ENCODE measurements at regions not wholly inside any gene's neighbourhood (a gene's known extent, or its start where the extent isn't known, plus 50 kb on each side); places are given as distances from the start of the nearest gene placed in this dataset.
"Not testable (repeated sequence)": the region's sequence is repeated elsewhere in the genome, so short reads cannot be mapped to it uniquely, and the experiment has no call there.

DNA sequence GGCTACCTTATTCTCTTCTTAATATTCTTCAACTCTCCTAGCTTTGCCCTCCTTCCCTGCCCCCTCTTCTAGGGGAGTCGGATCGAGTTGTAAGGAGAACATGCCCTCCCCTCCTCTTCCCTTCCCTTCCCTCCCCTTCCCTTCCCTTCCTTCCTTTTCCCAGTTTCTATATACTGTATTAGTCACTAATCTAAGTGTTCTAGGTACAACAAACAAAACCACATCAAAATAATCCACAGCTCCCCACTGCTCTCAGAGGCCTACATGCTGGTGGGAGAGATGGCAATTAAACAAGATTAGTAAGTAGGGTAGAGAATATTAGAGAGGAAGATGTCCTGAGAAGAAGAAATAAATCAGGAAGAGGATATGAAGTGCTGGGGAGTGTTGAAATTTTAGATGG, 119.9 kb upstream of the PZP start:
- ATAC-seq (ENCODE audit: low read depth): no peak

DNA sequence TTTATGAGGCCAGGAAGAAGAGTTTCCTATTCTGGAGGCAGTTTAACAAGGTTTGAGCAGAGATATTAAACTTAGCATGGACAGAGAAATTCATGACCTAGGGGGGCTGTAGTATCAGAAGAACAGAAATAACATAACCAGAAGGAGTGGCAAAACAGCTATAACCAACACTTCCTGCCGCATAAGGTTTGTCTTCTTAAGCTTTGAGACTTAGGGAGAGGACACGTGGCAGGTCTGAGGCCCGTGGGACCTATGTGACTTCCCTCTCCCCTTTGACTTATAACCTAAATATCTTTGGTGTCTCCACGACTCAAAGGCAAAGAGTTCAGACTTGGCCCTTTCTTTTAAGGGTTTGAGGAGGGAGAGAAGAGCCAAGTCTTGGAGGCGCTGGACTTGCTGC, 119.1 kb upstream of the PZP start:
- no peaks in the 10 kb centered on the region for H3K9me3 ChIP-seq (ENCODE audit: severe bottlenecking)
- no peak overlapping the region for H3K27ac ChIP-seq (ENCODE audit: poor library complexity, severe bottlenecking)
- DNase-seq (ENCODE audit: low spot score) (no peak), ATAC-seq (ENCODE audit: low read depth) (no peak)
- TF ChIP-seq, protein P1, sequence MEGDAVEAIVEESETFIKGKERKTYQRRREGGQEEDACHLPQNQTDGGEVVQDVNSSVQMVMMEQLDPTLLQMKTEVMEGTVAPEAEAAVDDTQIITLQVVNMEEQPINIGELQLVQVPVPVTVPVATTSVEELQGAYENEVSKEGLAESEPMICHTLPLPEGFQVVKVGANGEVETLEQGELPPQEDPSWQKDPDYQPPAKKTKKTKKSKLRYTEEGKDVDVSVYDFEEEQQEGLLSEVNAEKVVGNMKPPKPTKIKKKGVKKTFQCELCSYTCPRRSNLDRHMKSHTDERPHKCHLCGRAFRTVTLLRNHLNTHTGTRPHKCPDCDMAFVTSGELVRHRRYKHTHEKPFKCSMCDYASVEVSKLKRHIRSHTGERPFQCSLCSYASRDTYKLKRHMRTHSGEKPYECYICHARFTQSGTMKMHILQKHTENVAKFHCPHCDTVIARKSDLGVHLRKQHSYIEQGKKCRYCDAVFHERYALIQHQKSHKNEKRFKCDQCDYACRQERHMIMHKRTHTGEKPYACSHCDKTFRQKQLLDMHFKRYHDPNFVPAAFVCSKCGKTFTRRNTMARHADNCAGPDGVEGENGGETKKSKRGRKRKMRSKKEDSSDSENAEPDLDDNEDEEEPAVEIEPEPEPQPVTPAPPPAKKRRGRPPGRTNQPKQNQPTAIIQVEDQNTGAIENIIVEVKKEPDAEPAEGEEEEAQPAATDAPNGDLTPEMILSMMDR (IDR thresholded peaks at IDR 0.05; ENCODE audit: poor library complexity, severe bottlenecking): no peak
- H3K4me1 ChIP-seq (ENCODE audit: insufficient read depth, poor library complexity, severe bottlenecking): no peaks in the 10 kb centered on the region
- no peak overlapping the region for H3K4me3 ChIP-seq (ENCODE audit: severe bottlenecking)
- no peaks in the 10 kb centered on the region for H3K36me3 ChIP-seq (ENCODE audit: low read depth)
- no peaks in the 10 kb centered on the region for H3K27me3 ChIP-seq (ENCODE audit: insufficient read depth, poor library complexity, severe bottlenecking)

More for the DNA sequence above, 119.9 kb upstream of the PZP start:
- Histone ChIP-seq H3K9me3 (ENCODE audit: severe bottlenecking) (no peaks in the 10 kb centered on the region), H3K27ac (ENCODE audit: poor library complexity, severe bottlenecking) (no peak overlapping the region), H3K27me3 (ENCODE audit: insufficient read depth, poor library complexity, severe bottlenecking) (no peaks in the 10 kb centered on the region), H3K4me3 (ENCODE audit: severe bottlenecking) (no peak overlapping the region), H3K36me3 (ENCODE audit: low read depth) (no peaks in the 10 kb centered on the region), H3K4me1 (ENCODE audit: insufficient read depth, poor library complexity, severe bottlenecking) (no peaks in the 10 kb centered on the region)
- TF ChIP-seq, protein P1 (IDR thresholded peaks at IDR 0.05; ENCODE audit: poor library complexity, severe bottlenecking): no peak
- DNase-seq (ENCODE audit: low spot score): no peak

DNA sequence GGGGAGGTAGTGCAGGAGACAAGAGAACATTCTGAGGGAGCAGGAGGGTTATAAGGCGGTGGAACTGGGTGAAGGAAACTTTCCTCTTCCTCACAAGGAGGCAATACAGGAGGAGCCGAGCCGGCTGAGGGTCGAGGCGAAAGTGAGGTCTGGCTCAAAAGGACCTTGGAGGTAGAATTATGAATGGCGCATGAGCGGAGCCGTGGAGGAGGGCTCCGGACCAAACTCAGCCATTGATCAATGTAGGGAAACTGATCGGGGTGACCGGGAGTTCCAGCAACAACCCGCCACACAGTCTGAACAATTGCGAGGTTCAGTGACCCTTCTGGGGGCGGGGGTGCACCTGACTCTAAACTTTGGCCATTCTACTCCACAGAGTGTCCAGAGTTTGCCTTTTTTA, 118.7 kb upstream of the PZP start:
- ATAC-seq (ENCODE audit: low read depth); H3K4me3 ChIP-seq (ENCODE audit: severe bottlenecking); H3K36me3 ChIP-seq (ENCODE audit: low read depth); H3K4me1 ChIP-seq (ENCODE audit: insufficient read depth, poor library complexity, severe bottlenecking); DNase-seq (ENCODE audit: low spot score); H3K27ac ChIP-seq (ENCODE audit: poor library complexity, severe bottlenecking); H3K27me3 ChIP-seq (ENCODE audit: insufficient read depth, poor library complexity, severe bottlenecking); H3K9me3 ChIP-seq (ENCODE audit: severe bottlenecking): not testable (repeated sequence)

DNA sequence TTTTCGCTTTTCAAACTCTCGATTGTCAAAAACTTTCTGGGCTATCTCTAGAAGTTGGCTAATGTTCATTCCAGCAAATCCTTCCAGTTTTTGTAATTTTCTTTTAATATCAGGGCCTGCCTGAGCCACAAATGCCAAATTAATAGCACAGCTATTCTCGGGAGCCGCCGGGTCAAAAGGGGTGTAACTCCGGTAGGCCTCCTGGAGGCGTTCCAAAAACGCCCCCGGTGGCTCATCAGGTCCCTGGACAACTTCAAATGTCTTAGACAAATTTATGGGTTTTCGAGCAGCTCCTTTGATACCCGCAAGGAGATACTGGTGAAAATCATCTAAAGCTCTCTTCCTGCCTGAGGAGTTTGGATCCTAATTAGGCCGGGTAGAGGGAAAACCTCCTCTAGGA, 117.9 kb upstream of the PZP start:
- H3K4me3 ChIP-seq (ENCODE audit: severe bottlenecking): no peak overlapping the region
- no peaks in the 10 kb centered on the region for H3K27me3 ChIP-seq (ENCODE audit: insufficient read depth, poor library complexity, severe bottlenecking)
- H3K9me3 ChIP-seq (ENCODE audit: severe bottlenecking): no peaks in the 10 kb centered on the region
- no peak overlapping the region for H3K27ac ChIP-seq (ENCODE audit: poor library complexity, severe bottlenecking)
- ATAC-seq (ENCODE audit: low read depth) (no peak), DNase-seq (ENCODE audit: low spot score) (no peak)
- H3K4me1 ChIP-seq (ENCODE audit: insufficient read depth, poor library complexity, severe bottlenecking): no peaks in the 10 kb centered on the region
- H3K36me3 ChIP-seq (ENCODE audit: low read depth): no peaks in the 10 kb centered on the region
- TF ChIP-seq, protein P1 (IDR thresholded peaks at IDR 0.05; ENCODE audit: poor library complexity, severe bottlenecking): no peak

DNA sequence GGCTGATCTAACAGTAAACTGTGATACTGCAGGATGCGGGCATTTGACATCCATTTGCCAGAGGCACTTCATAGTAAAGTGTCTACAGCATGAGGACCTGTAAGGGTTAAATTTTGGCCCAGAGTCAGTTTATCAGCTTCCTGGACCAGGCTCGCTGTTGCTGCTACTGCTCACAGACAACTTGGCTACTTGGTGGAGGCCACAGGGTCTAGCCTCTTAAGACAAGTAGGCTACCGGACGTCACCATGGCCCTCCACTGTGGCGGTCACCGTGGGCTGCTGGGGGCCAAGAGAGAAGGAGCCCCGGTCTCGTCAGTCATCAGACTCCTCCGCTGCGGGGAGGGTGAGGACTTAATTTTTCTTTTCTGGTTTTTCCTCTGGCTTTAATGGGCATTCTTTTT, 117.3 kb upstream of the PZP start:
- Histone ChIP-seq H3K36me3 (ENCODE audit: low read depth) (no peaks in the 10 kb centered on the region), H3K27ac (ENCODE audit: poor library complexity, severe bottlenecking) (no peak overlapping the region), H3K9me3 (ENCODE audit: severe bottlenecking) (no peaks in the 10 kb centered on the region), H3K4me1 (ENCODE audit: insufficient read depth, poor library complexity, severe bottlenecking) (no peaks in the 10 kb centered on the region), H3K27me3 (ENCODE audit: insufficient read depth, poor library complexity, severe bottlenecking) (no peaks in the 10 kb centered on the region), H3K4me3 (ENCODE audit: severe bottlenecking) (no peak overlapping the region)
- DNase-seq (ENCODE audit: low spot score) (no peak), ATAC-seq (ENCODE audit: low read depth) (no peak)
- TF ChIP-seq, protein P1 (IDR thresholded peaks at IDR 0.05; ENCODE audit: poor library complexity, severe bottlenecking): no peak
